GM19438 (cell line): ENCODE measurements at regions not wholly inside any gene's neighbourhood (a gene's known extent, or its start where the extent isn't known, plus 50 kb on each side); places are given as distances from the start of the nearest gene placed in this dataset.
"Not testable (repeated sequence)": the region's sequence is repeated elsewhere in the genome, so short reads cannot be mapped to it uniquely, and the experiment has no call there.

Experiments used
- ATAC-seq: cut with Tn5 transposase; IDR thresholded peaks from one replicate; pipeline ENCODE4 v1.9.1; 2021; ENCODE audit warnings: low read depth; ENCODE audit not compliant: unreplicated experiment

- no peak for ATAC-seq
Observed at GRCh38 chr20:52346797-52347196, 155.2 kb upstream of the ZFP64 start.

GRCh38 chr20:52342913-52343312, 151.3 kb upstream of the ZFP64 start:
- ATAC-seq: no peak

- ATAC-seq: no peak
Observed at GRCh38 chr20:52340036-52340634, 148.6 kb upstream of the ZFP64 start.

GRCh38 chr20:52332649-52333250, 141.2 kb upstream of the ZFP64 start:
- ATAC-seq: no peak

GRCh38 chr20:52332230-52332629, 140.7 kb upstream of the ZFP64 start:
- ATAC-seq: no peak

DNA sequence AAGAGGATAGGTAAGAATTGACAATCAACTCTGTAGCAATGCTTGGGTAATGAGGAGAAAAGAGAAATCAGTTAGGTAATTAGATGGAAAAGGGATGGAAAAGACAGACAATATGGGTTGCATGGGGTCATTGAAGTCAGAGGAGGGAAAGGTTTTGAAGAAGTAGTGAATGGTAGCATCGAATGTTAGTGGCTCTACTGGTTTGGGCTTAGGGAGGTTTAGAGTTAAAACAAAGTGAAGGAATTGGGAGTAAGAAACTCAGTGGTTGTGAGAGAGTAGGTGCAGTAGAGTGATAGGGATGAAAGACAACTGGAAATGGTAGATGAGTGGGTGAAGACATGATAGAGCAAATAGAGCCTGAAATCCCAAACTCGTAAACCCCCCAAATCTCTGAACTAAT, 140.1 kb upstream of the ZFP64 start:
- ATAC-seq: no peak

DNA sequence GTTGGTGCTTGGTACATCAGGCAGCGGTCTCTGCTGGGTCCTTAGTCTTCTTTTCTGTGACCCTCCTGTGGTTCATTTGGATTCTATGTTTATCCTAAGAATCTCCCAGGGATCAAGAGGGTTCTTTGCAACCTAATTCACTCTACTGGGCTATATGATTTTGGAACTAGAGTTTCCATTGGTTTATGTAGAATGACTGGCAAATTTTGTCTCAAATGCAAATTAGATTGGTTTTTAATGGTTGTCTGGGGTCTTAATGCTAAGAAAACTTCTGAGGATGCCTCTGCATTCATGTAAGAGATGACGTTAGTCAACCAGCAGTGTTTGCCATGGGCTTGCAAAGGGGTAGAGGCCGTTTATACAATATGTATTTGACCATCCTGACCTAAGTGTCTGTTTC, 129.8 kb upstream of the ZFP64 start:
- no peak for ATAC-seq

DNA sequence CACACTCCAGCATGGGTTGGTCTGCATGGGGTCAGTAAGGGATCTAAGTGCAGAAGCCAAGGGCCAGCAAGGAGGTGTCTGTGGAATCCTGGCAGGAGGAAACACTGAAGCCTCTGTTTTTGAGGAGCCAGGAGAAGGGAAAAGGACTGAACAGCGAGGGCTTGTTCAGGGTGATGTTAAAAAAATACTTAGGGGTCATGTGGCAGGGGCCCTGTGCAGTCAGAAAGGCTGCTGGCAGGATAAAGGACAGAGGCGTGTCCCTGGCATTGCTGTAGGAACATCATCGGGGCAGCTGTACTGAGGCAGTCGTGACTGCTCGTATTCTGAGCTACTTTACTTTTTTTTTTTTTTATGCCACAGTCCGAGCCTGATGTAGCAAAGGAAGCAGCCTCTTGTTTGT, 127.1 kb upstream of the ZFP64 start:
- ATAC-seq: no peak

- no peak for ATAC-seq
Observed at GRCh38 chr20:52313341-52313963, 121.9 kb upstream of the ZFP64 start.

- no peak for ATAC-seq
Observed at GRCh38 chr20:52312132-52312729, 120.7 kb upstream of the ZFP64 start.

DNA sequence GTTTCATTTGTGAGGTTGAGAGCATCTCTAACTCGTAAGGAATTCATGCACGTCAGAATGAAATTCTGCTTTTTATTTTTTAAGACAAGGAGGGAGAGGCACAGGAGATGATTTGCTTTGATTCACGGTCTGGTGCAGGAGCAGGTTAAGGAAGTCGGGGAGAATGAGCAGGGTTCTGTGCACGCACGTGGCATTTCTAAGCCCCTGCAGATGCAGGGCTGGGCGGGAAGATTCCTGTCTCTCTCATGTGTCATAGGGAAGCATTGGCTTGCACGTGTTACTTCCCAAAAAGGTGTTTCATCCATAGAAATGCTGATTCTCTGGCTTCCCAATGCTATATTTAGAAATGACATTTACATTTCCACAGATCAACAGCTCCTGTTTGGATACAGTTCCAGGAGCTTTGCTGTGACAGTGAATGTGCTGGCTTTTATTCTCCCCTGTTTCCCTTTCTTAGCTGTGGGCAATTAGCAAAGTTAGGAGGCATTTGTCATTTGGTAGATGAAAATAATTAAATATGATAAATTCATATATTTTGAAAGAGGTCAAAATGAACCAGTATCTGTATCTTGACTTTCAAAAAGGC, 119.7 kb upstream of the ZFP64 start:
- ATAC-seq: no peak

- no peak for ATAC-seq
Observed at GRCh38 chr20:52309181-52309580, 117.6 kb upstream of the ZFP64 start.

- ATAC-seq: no peak
Observed at GRCh38 chr20:52306477-52306876, 114.9 kb upstream of the ZFP64 start.

DNA sequence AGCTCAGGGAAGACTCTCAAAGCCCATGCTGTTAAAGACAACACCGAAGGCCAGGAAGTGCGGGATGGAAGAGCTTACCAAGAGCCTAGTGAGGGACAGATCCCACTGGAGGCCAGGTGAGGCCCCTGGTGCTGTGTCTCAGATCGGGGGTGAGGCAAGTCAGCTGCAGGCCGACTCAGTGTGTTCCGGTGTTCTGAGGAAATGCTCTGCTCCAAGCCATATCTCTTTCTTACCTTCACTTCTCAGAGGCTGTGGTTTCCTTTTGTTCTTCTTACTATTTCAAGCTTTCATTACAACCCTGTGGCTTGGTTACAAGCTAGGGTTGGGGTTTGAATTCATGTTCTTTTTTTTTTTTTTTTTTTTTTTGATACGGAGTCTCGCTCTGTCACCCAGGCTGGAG, 114.3 kb upstream of the ZFP64 start:
- no peak for ATAC-seq

GRCh38 chr20:52305024-52305645, 113.6 kb upstream of the ZFP64 start:
- ATAC-seq: no peak

GRCh38 chr20:52303281-52303950, 111.8 kb upstream of the ZFP64 start:
- ATAC-seq: no peak

DNA sequence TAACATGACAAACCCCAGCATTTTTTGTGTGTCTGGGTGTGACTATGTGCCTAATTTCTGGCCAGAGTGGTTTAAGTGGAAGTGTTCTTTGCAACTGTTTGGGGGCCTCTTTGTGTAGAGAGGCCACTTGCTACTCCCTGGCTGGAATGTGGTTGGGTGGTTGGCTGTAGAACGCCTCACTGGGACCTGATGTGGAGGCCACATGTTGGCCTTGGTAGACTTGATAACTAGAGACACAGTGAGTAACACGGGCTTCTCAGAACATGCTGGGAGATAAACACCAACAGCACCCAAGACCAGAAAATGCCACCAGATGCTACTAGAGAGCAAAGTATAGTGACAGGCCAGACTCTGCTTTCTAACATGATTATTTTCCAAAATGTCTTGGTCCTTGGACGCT, 111.2 kb upstream of the ZFP64 start:
- ATAC-seq: no peak

- ATAC-seq: not testable (repeated sequence)
Observed at GRCh38 chr20:52302051-52302450, 110.5 kb upstream of the ZFP64 start.

DNA sequence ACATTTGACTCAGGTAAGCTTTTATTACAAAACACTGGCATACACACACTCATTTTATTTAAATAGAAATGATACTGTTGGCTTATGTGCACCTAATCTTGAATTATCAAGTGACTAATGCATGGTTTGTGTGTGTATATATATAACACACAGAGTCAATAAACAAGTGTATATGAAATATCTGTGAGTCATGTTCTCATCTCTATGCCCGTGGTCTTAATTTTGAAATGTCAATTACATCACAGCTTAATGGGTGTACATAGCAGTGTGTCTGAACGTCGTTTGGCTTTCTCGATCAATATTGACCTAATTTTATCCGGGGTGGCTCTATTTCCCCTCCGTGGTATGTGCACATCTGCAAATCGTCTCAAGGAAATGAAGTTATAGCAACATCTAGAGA, 104.0 kb upstream of the ZFP64 start:
- no peak for ATAC-seq

DNA sequence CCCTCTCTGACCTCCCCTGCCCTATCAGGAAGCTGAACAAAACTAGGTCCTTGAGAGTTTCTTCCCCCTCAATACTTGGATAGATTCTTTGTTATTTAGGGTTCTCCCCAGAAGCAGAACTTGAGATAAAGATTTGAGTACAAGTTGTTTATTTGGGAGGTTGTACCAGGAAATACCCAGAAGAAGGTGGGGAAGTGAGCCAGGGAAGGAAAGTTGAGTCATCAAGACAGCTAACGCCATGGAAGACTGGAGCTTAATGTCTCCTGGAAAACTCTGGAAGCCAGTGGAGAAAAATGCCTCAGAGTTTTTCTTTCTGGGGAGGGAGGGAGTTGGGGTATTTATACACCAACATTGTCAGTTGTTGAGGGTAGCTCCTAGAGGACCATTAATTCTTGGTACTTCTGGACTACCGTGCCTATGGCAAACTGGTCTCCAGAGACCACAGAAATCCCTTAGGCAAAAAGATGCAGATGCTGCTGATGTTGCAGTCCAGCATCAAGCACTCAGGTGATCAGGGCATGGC, 102.6 kb upstream of the ZFP64 start:
- no peak for ATAC-seq
